ENCODE measurements at regions not wholly inside any gene's neighbourhood (a gene's known extent, or its start where the extent isn't known, plus 50 kb on each side); places are given as distances from the start of the nearest gene placed in this dataset.

GRCh38 chr7:156001496-156002260 is 189.4 kb upstream of the SHH start:
- Mint-ChIP-seq H3K4me1 (ENCODE audit: low read depth, unreplicated experiment) (no peaks in the 10 kb centered on the region), H3K9me3 (ENCODE audit: low read depth, unreplicated experiment) (no peaks in the 10 kb centered on the region), H3K27ac (ENCODE audit: unreplicated experiment) (no peak overlapping the region), H3K36me3 (ENCODE audit: insufficient read depth, unreplicated experiment) (peaks cover 6% of the 10 kb centered on the region), H3K4me3 (ENCODE audit: low read depth, unreplicated experiment) (no peak overlapping the region), H3K27me3 (ENCODE audit: unreplicated experiment) (peaks cover 12% of the 10 kb centered on the region)
- no peak for TF ChIP-seq CTCF (IDR thresholded peaks at IDR 0.05; ENCODE audit: unreplicated experiment)
- intact Hi-C loops (cut with micrococcal nuclease; ENCODE audit: unreplicated experiment), result no loop called here
- DNase-seq, result no peak
- BruUV-seq (replicated peaks), result no TSS peak
- CTCF ChIA-PET, result no interaction called here

GRCh38 chr7:156000601-156001396 is 188.5 kb upstream of the SHH start:
- no peaks in the 10 kb centered on the region for H3K4me1 Mint-ChIP-seq (ENCODE audit: low read depth, unreplicated experiment)
- no peak overlapping the region for H3K4me3 Mint-ChIP-seq (ENCODE audit: low read depth, unreplicated experiment)
- DNase-seq, result no peak
- peaks cover 12% of the 10 kb centered on the region for H3K27me3 Mint-ChIP-seq (ENCODE audit: unreplicated experiment)
- intact Hi-C loops (cut with micrococcal nuclease; ENCODE audit: unreplicated experiment), result no loop called here
- no peak overlapping the region for H3K27ac Mint-ChIP-seq (ENCODE audit: unreplicated experiment)
- no TSS peak for BruUV-seq (replicated peaks)
- H3K9me3 Mint-ChIP-seq (ENCODE audit: low read depth, unreplicated experiment), result no peaks in the 10 kb centered on the region
- peaks cover 6% of the 10 kb centered on the region for H3K36me3 Mint-ChIP-seq (ENCODE audit: insufficient read depth, unreplicated experiment)
- CTCF ChIA-PET, result no interaction called here
- TF ChIP-seq CTCF (IDR thresholded peaks at IDR 0.05; ENCODE audit: unreplicated experiment), result no peak

GRCh38 chr7:155999631-156000489 is 187.6 kb upstream of the SHH start:
- Mint-ChIP-seq H3K4me1 (ENCODE audit: low read depth, unreplicated experiment) (no peaks in the 10 kb centered on the region), H3K27me3 (ENCODE audit: unreplicated experiment) (peaks cover 17% of the 10 kb centered on the region), H3K36me3 (ENCODE audit: insufficient read depth, unreplicated experiment) (peaks cover 6% of the 10 kb centered on the region), H3K9me3 (ENCODE audit: low read depth, unreplicated experiment) (no peaks in the 10 kb centered on the region), H3K4me3 (ENCODE audit: low read depth, unreplicated experiment) (no peak overlapping the region), H3K27ac (ENCODE audit: unreplicated experiment) (no peak overlapping the region)
- CTCF ChIA-PET, result no interaction called here
- TF ChIP-seq CTCF (IDR thresholded peaks at IDR 0.05; ENCODE audit: unreplicated experiment), result no peak
- no peak for DNase-seq
- intact Hi-C loops (cut with micrococcal nuclease; ENCODE audit: unreplicated experiment), result no loop called here
- BruUV-seq (replicated peaks), result no TSS peak
